ENCODE measurements at regions not wholly inside any gene's neighbourhood (a gene's known extent, or its start where the extent isn't known, plus 50 kb on each side); places are given as distances from the start of the nearest gene placed in this dataset.
A peak's percentile ranks its signal among the peaks of the same experiment; 100 is the strongest.

- TF ChIP-seq, protein P1, sequence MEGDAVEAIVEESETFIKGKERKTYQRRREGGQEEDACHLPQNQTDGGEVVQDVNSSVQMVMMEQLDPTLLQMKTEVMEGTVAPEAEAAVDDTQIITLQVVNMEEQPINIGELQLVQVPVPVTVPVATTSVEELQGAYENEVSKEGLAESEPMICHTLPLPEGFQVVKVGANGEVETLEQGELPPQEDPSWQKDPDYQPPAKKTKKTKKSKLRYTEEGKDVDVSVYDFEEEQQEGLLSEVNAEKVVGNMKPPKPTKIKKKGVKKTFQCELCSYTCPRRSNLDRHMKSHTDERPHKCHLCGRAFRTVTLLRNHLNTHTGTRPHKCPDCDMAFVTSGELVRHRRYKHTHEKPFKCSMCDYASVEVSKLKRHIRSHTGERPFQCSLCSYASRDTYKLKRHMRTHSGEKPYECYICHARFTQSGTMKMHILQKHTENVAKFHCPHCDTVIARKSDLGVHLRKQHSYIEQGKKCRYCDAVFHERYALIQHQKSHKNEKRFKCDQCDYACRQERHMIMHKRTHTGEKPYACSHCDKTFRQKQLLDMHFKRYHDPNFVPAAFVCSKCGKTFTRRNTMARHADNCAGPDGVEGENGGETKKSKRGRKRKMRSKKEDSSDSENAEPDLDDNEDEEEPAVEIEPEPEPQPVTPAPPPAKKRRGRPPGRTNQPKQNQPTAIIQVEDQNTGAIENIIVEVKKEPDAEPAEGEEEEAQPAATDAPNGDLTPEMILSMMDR (IDR thresholded peaks at IDR 0.05; ENCODE audit: low read depth, low read length), result no peak
- no peak for DNase-seq (ENCODE audit: low read depth, low spot score)
- Histone ChIP-seq H3K9me3 (ENCODE audit: control insufficient read depth, insufficient read depth, low read length) (no peaks in the 10 kb centered on the region), H3K4me3 (ENCODE audit: low read depth, low read length) (no peak overlapping the region), H3K27ac (ENCODE audit: low read depth, low read length) (no peak overlapping the region), H3K27me3 (ENCODE audit: control insufficient read depth, insufficient read depth, low read length) (no peaks in the 10 kb centered on the region)
- CTCF ChIA-PET, result no interaction called here
- POLR2A ChIA-PET, result no interaction called here
Observed at GRCh38 chr6:170483413-170483812, 69.7 kb downstream of the PSMB1 start.

DNA sequence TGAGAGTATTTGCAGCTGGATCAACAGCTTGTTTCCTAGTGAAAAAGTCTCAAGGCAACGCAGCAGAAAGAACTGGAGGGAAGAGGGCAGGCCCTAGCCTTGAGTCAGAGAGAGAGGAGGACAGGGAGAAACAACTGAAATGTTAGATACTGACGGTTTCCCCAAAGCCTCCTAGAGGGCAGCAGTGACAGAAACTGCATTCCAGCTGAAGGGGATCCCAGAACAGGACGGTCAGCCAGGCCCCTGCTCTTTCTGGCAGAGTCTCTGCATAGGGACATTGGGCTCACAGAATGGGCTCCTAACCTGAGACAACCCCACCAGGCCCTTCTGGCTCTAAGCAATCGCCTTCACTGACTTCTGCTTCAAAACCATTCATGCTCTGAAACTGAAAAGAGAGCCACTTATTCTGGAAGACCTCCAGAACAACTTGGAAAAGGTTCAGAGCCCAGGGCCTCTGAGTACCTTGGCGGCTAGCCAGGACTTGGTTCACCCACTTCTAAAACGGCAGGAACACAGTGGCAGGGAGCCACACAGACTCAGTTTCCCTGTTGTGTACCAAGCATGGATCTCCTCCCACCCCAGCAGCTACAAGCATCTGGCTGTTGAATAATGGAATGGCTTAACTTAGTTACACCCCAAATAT lies 72.9 kb downstream of the PSMB1 start:
- H3K27me3 ChIP-seq (ENCODE audit: control insufficient read depth, insufficient read depth, low read length), result no peaks in the 10 kb centered on the region
- TF ChIP-seq, protein P1 (IDR thresholded peaks at IDR 0.05; ENCODE audit: low read depth, low read length), result peak; percentile 25
- no peak for DNase-seq (ENCODE audit: low read depth, low spot score)
- no peak overlapping the region for H3K27ac ChIP-seq (ENCODE audit: low read depth, low read length)
- CTCF ChIA-PET, result interaction anchor here (0.8 kb wide), 1 partner anchor 648 kb away, joined by 3 read pairs; no protein-coding TSS in a partner anchor
- H3K4me3 ChIP-seq (ENCODE audit: low read depth, low read length), result no peak overlapping the region
- POLR2A ChIA-PET, result no interaction called here
- no peaks in the 10 kb centered on the region for H3K9me3 ChIP-seq (ENCODE audit: control insufficient read depth, insufficient read depth, low read length)

DNA sequence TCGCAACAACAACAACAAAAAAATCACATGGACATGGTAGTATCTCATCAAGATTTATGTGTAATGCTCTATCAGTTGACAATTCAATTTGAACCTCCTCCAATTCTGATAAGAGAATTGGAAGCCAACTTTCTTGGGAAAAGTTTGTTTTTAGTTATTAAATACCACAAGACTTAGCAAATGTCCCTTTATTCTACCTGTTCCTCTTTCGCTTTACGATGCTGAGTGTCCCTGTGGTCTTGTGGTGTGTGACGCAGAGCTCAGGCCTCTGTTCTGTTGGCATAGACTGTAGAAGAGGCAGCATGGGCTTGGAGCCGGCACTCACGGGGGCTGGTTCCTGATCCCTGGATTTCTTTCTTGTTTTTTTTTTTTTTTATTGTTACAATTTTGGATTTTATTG lies 76.7 kb downstream of the PSMB1 start:
- no peaks in the 10 kb centered on the region for H3K27me3 ChIP-seq (ENCODE audit: control insufficient read depth, insufficient read depth, low read length)
- DNase-seq (ENCODE audit: low read depth, low spot score), result no peak

DNA sequence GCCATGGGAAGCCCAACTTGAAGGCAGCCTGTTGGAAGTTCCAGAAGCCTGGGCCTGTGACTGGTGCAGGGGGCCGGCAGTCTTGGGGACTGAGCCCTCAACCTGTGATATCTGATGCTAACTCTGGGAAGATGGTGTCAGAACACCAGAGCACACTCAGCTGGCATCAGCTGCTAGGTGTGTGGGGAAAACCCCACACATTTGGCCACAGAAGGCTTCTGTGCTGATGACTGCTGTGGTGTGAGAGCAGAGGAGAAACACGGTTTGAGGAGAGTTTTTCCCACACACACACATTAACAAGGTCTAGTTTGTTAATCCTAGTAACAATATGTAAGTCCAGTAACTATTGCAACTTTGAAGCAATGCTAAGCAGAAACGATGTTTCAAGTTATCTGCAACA lies 78.0 kb downstream of the PSMB1 start:
- Histone ChIP-seq H3K4me3 (ENCODE audit: low read depth, low read length) (no peak overlapping the region), H3K27ac (ENCODE audit: low read depth, low read length) (no peak overlapping the region), H3K9me3 (ENCODE audit: control insufficient read depth, insufficient read depth, low read length) (0 out of 2 replicates have a peak, but pooled peaks cover 1% of the 10 kb centered on the region), H3K27me3 (ENCODE audit: control insufficient read depth, insufficient read depth, low read length) (no peaks in the 10 kb centered on the region)
- ChIA-PET POLR2A (no interaction called here), CTCF (no interaction called here)
- no peak for DNase-seq (ENCODE audit: low read depth, low spot score)
- TF ChIP-seq, protein P1 (IDR thresholded peaks at IDR 0.05; ENCODE audit: low read depth, low read length), result no peak

More for the DNA sequence above, 76.7 kb downstream of the PSMB1 start:
- CTCF ChIA-PET, result no interaction called here
- Histone ChIP-seq H3K9me3 (ENCODE audit: control insufficient read depth, insufficient read depth, low read length) (no peaks in the 10 kb centered on the region), H3K4me3 (ENCODE audit: low read depth, low read length) (no peak overlapping the region), H3K27ac (ENCODE audit: low read depth, low read length) (no peak overlapping the region)
- POLR2A ChIA-PET, result no interaction called here
- TF ChIP-seq, protein P1 (IDR thresholded peaks at IDR 0.05; ENCODE audit: low read depth, low read length), result no peak

- H3K27ac ChIP-seq (ENCODE audit: low read depth, low read length), result no peak overlapping the region
- POLR2A ChIA-PET, result no interaction called here
- no peaks in the 10 kb centered on the region for H3K27me3 ChIP-seq (ENCODE audit: control insufficient read depth, insufficient read depth, low read length)
- peaks cover 8% of the 10 kb centered on the region for H3K9me3 ChIP-seq (ENCODE audit: control insufficient read depth, insufficient read depth, low read length)
- CTCF ChIA-PET, result no interaction called here
- TF ChIP-seq, protein P1 (IDR thresholded peaks at IDR 0.05; ENCODE audit: low read depth, low read length), result no peak
- no peak overlapping the region for H3K4me3 ChIP-seq (ENCODE audit: low read depth, low read length)
- DNase-seq (ENCODE audit: low read depth, low spot score), result no peak
Observed at GRCh38 chr6:170473801-170474200, 79.3 kb downstream of the PSMB1 start.

Data from AG04450 (cell line).